Ureter (tissue), 1 donor: ENCODE measurements at regions not wholly inside any gene's neighbourhood (a gene's known extent, or its start where the extent isn't known, plus 50 kb on each side); places are given as distances from the start of the nearest gene placed in this dataset.

Experiments used
- DNase-seq: peaks from one replicate; pipeline ENCODE4 v3.0.0-alpha.2; 2020; ENCODE audit warnings: low spot score
- donor health status: DM: yes; HTN: yes; CAD: no.

DNA sequence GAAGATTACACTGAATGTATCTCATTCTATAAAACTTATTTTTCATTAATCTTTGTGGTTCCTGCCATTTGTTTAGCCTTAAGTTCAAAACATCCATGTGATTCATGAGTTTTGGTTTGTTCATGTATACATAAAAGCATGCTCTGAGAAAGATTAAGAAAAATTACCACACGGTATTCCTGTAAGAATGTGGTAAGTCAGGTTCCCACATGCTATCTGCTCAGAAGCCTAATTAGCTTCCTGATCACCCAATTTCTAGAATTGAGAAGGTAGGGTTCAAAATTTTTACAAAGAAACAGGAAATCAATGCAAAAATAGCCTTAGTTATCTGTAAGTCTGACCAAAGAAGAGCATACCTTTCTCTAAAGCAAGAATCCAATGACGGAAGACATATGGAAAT lies 241.6 kb upstream of the VRK2 start:
- DNase-seq, result no peak

- no peak for DNase-seq
These were observed 240.1 kb upstream of the VRK2 start for GRCh38 chr2:57806449-57806968.

DNA sequence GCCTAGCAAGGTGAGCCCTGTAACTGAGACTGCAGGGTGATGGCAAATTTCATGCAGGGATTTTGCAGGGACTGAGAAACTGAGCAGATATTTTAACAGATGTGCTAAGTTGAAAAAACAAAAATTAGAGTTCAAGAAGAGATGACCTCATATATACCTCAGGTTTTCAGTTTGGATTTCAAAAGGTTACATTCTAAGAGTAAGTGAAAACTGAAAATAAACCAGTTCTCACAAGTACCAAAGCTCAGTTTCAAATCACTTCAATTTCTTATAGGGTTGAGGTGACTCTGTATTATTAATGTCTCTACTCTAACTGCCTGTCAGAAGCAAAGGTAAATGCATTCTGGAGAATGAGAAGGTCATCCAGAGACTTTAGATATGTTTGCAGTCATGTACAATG lies 237.4 kb upstream of the VRK2 start:
- DNase-seq, result no peak

GRCh38 chr2:57821088-57821487 lies 225.5 kb upstream of the VRK2 start:
- no peak for DNase-seq

GRCh38 chr2:57828221-57828620 lies 218.4 kb upstream of the VRK2 start:
- no peak for DNase-seq

DNA sequence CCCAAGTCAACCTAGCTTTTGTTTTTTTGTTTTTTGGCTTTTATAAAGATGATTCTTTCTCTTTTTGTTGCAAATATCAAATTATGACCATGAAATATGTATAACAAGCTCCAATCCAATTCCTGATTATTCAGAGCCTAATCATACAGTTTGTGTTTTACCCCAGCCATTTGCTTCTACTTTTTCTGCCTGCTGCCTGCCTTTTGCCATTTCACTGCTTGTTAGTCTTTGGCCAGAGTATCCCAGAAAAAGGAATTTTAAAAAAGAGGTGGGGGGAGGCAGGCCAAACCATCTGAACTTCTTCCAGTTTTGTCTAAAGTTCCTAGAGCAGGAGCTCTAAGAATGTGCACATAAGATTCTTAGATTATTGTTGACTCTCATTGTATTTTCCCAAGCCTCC lies 211.9 kb upstream of the VRK2 start:
- DNase-seq, result no peak

DNA sequence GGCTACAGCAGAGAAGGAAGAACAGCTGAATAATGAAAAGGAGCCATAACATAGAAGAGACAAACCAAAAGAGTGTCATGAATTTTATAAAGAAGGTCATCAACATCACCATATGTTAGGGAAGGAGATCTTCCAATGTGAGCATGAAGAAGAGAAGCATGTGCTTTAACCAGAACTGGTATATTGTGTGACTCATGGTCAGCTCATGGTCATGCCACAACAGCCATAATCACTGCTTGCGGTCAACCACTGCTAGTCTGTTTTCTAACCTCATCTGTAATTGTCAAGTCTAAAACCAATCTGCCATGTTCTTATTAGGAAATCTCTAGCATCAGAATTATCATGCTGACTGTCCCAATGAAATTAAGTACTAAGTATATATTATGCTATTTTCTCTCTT lies 204.1 kb upstream of the VRK2 start:
- DNase-seq, result no peak

GRCh38 chr2:57843158-57843557 lies 203.4 kb upstream of the VRK2 start:
- DNase-seq, result no peak

DNA sequence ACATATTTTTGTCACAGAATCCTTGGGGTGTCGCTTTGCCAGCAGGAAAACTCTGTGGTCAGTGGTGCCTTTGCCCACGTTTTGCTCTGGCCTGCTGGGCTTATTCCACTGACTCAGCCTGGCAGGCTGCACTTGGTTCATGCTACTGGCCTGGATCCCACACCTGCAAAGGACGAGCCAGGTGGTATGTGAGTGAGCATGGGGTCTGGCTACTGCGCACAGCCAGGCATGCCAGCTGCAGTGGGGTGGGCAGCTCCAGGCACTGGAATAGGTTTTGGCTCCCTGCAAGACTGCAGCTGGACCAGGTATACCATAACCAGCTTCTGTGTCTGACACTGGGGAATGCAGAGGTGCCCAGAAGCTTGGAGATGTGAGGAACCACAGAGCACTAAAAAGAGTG lies 197.9 kb upstream of the VRK2 start:
- no peak for DNase-seq

GRCh38 chr2:57849843-57850242 lies 196.8 kb upstream of the VRK2 start:
- no peak for DNase-seq

GRCh38 chr2:57850415-57851130 lies 196.0 kb upstream of the VRK2 start:
- no peak for DNase-seq

DNA sequence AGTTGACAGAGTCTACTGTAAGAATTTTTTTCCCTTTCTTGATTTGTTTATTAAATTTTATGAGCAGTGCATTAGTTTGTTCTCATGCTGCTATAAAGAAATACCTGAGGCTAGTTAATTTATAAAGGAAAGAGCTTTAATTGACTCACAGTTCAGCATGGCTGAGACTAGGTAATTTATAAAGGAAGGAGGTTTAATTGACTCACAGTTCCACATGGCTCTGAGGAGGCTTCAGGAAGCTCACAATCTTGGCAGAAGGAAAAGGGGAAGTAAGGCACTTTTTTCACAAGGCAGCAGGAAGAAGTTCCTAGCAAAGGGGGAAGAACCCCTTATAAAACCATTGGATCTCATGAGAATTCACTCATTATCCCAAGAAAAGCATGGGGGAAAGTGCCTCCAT lies 191.4 kb upstream of the VRK2 start:
- DNase-seq, result no peak

GRCh38 chr2:57859755-57860154 lies 186.9 kb upstream of the VRK2 start:
- no peak for DNase-seq

DNA sequence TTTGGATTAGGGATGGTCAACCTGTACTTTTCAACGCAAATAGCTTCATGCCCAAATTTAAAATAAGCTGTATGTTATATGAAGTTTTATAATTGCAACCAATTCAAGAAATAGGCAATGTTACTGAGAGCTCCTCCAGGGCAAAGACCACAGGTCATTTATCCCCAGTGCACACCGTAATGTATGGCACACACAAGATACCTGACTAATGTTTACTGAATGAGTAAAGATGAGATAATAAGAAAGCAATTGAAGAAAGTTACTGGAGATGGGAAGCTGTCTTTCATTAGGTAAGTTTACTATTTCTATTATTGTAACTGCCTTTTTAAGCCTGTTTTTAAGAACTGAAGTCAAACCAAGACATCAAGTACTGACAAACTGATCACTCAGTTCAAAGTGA lies 184.5 kb upstream of the VRK2 start:
- DNase-seq, result no peak

DNA sequence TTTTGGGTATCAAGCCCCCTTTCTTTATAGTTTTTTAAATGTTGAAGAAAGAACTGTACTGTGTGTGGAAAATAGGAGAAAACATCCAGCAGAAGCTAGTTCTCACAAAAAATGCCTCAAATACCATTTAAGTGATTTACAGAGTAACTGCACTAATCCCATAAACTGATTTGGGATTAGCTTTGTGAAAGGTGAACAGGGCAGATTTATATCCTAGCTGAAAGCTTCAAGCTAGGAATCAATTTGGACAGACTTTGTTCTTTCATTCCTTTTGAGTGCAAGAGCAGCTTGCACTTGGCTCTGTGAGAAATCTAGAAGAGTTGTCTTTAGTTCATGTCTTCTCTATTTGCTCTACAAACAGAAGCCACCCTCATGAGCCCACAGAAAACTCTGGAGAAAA lies 183.9 kb upstream of the VRK2 start:
- no peak for DNase-seq

DNA sequence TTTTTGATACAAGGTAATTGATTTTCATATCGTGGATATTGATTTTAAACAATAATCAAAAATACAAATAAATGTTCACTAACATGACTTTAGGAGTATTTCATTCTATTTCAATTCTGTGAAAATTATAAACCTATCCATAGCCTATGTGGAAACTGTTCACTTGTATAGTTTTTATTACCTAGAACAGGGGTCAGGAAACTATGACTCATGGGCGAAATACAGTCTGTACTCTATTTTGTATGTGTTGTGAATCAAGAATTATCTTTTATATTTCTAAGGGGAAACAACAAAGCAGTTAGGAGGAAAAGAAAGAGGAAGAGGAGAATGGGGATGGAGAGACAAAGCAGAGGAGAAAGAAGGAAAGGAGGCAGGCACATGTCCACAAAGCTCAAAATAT lies 181.7 kb upstream of the VRK2 start:
- DNase-seq, result no peak

- DNase-seq, result no peak
These were observed 178.9 kb upstream of the VRK2 start for GRCh38 chr2:57867730-57868129.

DNA sequence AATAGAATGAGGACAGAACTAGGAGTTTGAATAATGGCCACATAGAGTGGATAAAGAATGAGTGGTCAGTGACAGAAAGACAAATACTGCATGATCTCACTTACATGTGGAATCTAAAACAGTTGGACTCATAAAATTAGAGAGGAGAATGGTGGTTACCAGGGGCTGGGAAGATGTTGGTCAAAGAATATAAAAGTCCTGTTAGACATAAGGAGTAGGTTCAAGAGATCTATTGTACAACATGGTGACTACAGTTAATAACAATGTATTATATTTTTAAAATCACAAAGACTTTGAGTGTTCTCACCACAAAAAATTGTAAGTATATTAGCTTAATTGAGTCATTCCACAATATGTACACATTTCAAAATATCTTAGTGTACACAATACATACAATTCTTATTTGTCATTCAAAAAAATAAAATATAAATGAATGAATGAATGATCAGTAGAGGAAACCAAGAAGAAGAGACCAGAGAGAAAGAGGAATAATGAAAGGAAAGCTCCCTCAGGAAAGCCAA lies 177.9 kb upstream of the VRK2 start:
- DNase-seq, result no peak

GRCh38 chr2:57869758-57870344 lies 176.8 kb upstream of the VRK2 start:
- DNase-seq, result no peak

GRCh38 chr2:57876313-57876712 lies 170.3 kb upstream of the VRK2 start:
- no peak for DNase-seq

DNA sequence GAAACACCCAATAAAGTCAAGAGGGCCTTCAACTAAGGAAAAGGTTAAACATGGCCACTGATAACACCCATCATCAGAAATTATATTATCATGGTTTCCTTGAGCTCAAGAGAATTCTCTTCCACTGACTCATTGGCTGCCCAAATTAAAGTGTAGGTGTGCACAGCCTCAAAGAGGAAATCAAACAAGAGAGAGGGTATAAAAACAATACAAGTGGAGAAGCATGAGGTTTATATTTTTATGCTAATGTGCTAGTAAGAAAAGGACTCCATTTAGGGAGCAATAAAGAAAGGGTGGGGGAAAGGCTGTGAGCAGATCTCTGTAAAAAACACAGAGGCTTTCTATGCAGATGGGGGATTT lies 168.8 kb upstream of the VRK2 start:
- DNase-seq, result no peak

DNA sequence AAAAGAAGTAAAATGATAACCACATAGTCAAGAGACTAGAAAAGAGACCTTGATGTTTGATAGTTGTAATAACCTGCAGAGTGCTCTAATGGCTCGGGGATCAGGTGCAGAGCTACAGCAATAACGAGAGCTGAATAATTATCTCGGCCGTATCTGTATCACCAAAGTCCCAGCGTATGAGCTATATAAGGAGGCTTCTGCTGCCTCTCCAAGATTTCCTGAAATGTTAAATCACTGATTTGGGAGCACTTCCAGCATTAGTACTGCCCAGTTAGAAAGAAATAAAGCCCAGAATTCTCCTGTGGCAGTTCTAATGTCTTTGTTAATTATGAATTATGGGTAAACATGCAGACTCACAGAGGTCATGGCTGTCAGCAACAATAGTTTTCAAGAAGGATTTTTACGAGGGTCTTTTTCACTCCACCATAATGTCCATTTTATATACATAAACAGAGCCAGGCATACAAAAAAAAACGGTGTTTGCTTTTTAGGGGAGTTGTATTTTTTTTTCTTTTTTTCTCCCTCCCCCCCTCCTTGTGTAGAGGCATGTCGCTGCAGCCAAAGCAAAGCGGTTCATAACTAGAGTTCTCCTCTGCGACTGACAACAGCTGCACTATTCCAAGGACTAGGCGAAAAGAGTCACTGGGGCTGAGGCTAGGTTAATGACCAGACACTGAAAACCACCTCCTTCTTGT lies 168.3 kb upstream of the VRK2 start:
- no peak for DNase-seq

- DNase-seq, result no peak
These were observed 167.8 kb upstream of the VRK2 start for GRCh38 chr2:57878866-57879210.
